ENCODE measurements at regions not wholly inside any gene's neighbourhood (a gene's known extent, or its start where the extent isn't known, plus 50 kb on each side); places are given as distances from the start of the nearest gene placed in this dataset.
"Not testable (repeated sequence)": the region's sequence is repeated elsewhere in the genome, so short reads cannot be mapped to it uniquely, and the experiment has no call there.

GRCh38 chr2:132273585-132273984 is 111.8 kb upstream of the ANKRD30BL start:
- TF ChIP-seq POLR2AphosphoS5 (IDR thresholded peaks at IDR 0.05; ENCODE audit: low read depth, low read length); TCF7L2 (IDR thresholded peaks at IDR 0.05; ENCODE audit: low read depth, low read length); CTCF (IDR thresholded peaks at IDR 0.05); REST (IDR thresholded peaks at IDR 0.05; ENCODE audit: insufficient read depth in 1 of 2, low read depth in 2 of 2, low read length in 1 of 2); SIN3A (IDR thresholded peaks at IDR 0.05; ENCODE audit: borderline replicate concordance, insufficient read depth, low read depth, low read length): not testable (repeated sequence)

Measured in Panc1 (cell line).